Epithelial cell of esophagus (primary cell): ENCODE measurements at regions not wholly inside any gene's neighbourhood (a gene's known extent, or its start where the extent isn't known, plus 50 kb on each side); places are given as distances from the start of the nearest gene placed in this dataset.

ENCODE experiments used
- DNase-seq: peaks from one replicate; pipeline ENCODE4 v3.0.0; 2010; ENCODE audit warnings: low read depth
- H3K4me3 ChIP-seq: 2 replicates; pipeline ENCODE4 v1.5.1; 2011; ENCODE audit warnings: mild to moderate bottlenecking, low read length, control low read depth
- TF ChIP-seq, protein P1 (sequence below): IDR thresholded peaks from 2 replicates; pipeline ENCODE4 v1.5.1; 2011; ENCODE audit warnings: low read depth, mild to moderate bottlenecking, low read length, control low read depth, inconsistent platforms; ENCODE audit not compliant: insufficient read depth; ENCODE audit errors: missing control alignments

GRCh38 chr10:71143170-71143569 lies 69.2 kb upstream of the UNC5B start:
- H3K4me3 ChIP-seq = no peak overlapping the region
- DNase-seq = no peak
- TF ChIP-seq, protein P1, sequence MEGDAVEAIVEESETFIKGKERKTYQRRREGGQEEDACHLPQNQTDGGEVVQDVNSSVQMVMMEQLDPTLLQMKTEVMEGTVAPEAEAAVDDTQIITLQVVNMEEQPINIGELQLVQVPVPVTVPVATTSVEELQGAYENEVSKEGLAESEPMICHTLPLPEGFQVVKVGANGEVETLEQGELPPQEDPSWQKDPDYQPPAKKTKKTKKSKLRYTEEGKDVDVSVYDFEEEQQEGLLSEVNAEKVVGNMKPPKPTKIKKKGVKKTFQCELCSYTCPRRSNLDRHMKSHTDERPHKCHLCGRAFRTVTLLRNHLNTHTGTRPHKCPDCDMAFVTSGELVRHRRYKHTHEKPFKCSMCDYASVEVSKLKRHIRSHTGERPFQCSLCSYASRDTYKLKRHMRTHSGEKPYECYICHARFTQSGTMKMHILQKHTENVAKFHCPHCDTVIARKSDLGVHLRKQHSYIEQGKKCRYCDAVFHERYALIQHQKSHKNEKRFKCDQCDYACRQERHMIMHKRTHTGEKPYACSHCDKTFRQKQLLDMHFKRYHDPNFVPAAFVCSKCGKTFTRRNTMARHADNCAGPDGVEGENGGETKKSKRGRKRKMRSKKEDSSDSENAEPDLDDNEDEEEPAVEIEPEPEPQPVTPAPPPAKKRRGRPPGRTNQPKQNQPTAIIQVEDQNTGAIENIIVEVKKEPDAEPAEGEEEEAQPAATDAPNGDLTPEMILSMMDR = no peak

DNA sequence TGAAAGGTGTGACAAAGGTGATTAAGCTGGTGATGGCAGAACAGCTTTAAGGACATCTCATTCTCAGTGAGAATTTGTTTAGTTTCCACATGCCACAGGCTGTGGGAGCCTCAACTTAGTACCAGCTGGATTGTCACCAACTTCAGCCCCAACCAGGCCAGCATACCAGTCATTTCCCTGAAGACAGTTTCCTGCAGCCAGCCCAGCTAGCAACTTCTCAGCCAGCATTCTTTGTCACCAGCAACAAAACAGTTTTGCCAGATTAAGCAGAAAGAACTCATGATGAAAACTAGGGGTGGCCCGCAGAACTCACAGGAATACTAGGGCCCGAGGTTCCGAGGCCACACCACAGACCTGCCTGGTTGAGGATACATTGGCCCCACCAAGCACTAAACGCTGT lies 68.8 kb upstream of the UNC5B start:
- DNase-seq = no peak
- H3K4me3 ChIP-seq = no peak overlapping the region
- TF ChIP-seq, protein P1 = no peak

- no peak for DNase-seq
- H3K4me3 ChIP-seq = no peak overlapping the region
- TF ChIP-seq, protein P1 = no peak
These were observed 67.5 kb upstream of the UNC5B start for GRCh38 chr10:71144824-71145223.

- TF ChIP-seq, protein P1 = no peak
- peak; percentile 49 for DNase-seq
- no peak overlapping the region for H3K4me3 ChIP-seq
These were observed 66.9 kb upstream of the UNC5B start for GRCh38 chr10:71145352-71145945.

DNA sequence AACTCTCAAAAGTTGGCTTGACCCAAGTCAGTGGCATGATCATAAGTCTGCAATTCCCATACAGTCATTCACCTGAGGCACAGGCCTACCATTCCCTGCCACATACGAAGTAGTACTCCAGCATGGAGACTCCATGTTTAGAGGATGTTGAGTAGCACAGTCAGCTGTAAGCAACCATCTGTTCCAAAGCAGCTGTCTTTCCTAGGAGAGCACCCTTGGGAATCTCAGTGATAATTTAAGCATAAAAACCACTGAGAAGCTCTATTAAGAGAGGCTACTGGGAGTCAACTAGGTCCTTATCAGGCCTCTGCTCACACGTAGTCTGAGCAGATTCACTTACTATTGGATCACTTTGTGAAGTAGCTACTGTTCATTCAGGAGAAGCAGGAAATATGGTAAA lies 61.6 kb upstream of the UNC5B start:
- no peak overlapping the region for H3K4me3 ChIP-seq
- DNase-seq = no peak
- TF ChIP-seq, protein P1 = no peak

DNA sequence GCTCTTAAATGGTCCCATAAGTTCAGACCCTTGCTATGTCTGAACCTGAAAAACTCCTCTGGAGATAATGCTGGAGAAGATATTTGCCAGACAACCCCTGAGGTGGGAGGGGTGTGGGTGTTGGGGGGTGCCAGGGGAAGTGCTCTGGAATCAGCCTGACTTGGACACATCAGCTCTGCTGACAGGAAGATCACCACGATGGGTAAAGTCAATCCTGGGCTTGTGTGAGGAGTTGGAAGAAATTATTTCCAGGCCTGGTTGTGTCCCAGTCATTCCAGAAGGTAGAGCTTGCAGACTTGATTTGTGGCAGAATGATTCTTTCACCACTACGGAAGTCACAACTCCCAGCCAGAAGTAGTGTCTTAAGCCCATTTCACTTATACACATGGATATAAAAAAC lies 60.3 kb upstream of the UNC5B start:
- TF ChIP-seq, protein P1 = no peak
- no peak for DNase-seq
- no peak overlapping the region for H3K4me3 ChIP-seq

GRCh38 chr10:71156436-71156835 lies 55.9 kb upstream of the UNC5B start:
- TF ChIP-seq, protein P1 = no peak
- no peak overlapping the region for H3K4me3 ChIP-seq
- no peak for DNase-seq
